CD4-positive, CD25-positive, alpha-beta regulatory T cell (primary cell): ENCODE measurements at regions not wholly inside any gene's neighbourhood (a gene's known extent, or its start where the extent isn't known, plus 50 kb on each side); places are given as distances from the start of the nearest gene placed in this dataset.

Experiments used
- ATAC-seq, 2 donors: fragments of 150-1000 bp; cut with Tn5 transposase; one replicate each; pipeline ENCODE4 v1.10.0; 2021; ENCODE audit warnings: low read depth in 2 of 2, moderate number of reproducible peaks in 2 of 2, moderate library complexity in 1 of 2
- DNase-seq, 3 donors: peaks; one replicate each; pipeline versions ENCODE4 v3.0.0 to v3.0.0-alpha.2; 2012 to 2022; ENCODE audit warnings: mixed read lengths in 1 of 3
- H3K27ac ChIP-seq: one replicate; pipeline ENCODE4 v1.7.0; 2013; ENCODE audit warnings: mild to moderate bottlenecking, low read length; ENCODE audit not compliant: insufficient read depth, poor library complexity, severe bottlenecking
- H3K27me3 ChIP-seq: one replicate; pipeline ENCODE4 v1.7.0; 2013; ENCODE audit warnings: low read length; ENCODE audit not compliant: control insufficient read depth, insufficient read depth
- H3K36me3 ChIP-seq: one replicate; pipeline ENCODE4 v1.7.0; 2013; ENCODE audit warnings: mild to moderate bottlenecking, low read length, moderate library complexity; ENCODE audit not compliant: control insufficient read depth, insufficient read depth
- H3K4me1 ChIP-seq: 2 replicates; pipeline ENCODE4 v1.7.0; 2013; ENCODE audit warnings: mild to moderate bottlenecking, low read length; ENCODE audit not compliant: insufficient read depth, control insufficient read depth, poor library complexity, severe bottlenecking
- H3K4me3 ChIP-seq: one replicate; pipeline ENCODE4 v1.7.0; 2013; ENCODE audit warnings: low read depth, mild to moderate bottlenecking, low read length, moderate library complexity
- H3K9me3 ChIP-seq, 2 experiments: 1 replicate in 1 of 2; 2 replicates in 1 of 2; pipeline ENCODE4 v1.7.0; 2013; ENCODE audit warnings: low read length in 2 of 2, mild to moderate bottlenecking in 1 of 2, moderate library complexity in 1 of 2; ENCODE audit not compliant: control insufficient read depth in 2 of 2
- H3K27ac Mint-ChIP-seq, 3 donors: one replicate each; pipeline ENCODE4 v1.8.0; 2020 to 2022; ENCODE audit warnings: mild to moderate bottlenecking in 3 of 3, mixed read lengths in 3 of 3, moderate library complexity in 2 of 3
- H3K27me3 Mint-ChIP-seq: one replicate; pipeline ENCODE4 v1.8.0; 2022; ENCODE audit warnings: mild to moderate bottlenecking, mixed read lengths
- H3K36me3 Mint-ChIP-seq: one replicate; pipeline ENCODE4 v1.8.0; 2020; ENCODE audit warnings: mixed read lengths
- H3K4me1 Mint-ChIP-seq, 4 donors: one replicate each; pipeline ENCODE4 v1.8.0; 2020 to 2022; ENCODE audit warnings: mixed read lengths in 4 of 4, mild to moderate bottlenecking in 1 of 4
- H3K4me3 Mint-ChIP-seq, 4 donors: one replicate each; pipeline ENCODE4 v1.8.0; 2020 to 2022; ENCODE audit warnings: mild to moderate bottlenecking in 4 of 4, mixed read lengths in 4 of 4, moderate library complexity in 3 of 4
- H3K9me3 Mint-ChIP-seq, 7 donors: one replicate each; pipeline ENCODE4 v1.8.0; 2020 to 2022; ENCODE audit warnings: mixed read lengths in 7 of 7, mild to moderate bottlenecking in 3 of 7, moderate library complexity in 2 of 7

DNA sequence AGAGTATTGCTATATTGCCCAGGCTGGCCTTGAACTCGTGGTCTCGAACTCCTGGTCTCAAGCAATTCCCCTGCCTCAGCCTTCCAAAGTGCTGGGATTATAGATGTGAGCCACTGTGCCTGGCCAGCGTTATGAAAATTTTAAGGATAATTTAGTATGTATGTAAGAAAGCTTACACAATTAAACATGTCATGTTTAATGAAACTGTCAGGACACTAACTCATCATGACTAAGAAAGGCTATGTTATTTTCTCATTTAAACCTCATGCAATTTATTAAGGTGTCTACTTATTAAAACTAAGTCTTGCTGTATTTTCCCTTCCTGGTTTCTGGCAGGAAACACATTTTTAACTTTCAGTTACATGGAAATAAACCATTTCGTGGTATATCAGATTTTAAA is 106.8 kb upstream of the ATP10A start:
- Mint-ChIP-seq H3K36me3 (no peaks in the 10 kb centered on the region), H3K27me3 (no peaks in the 10 kb centered on the region), H3K9me3 (peaks cover 0 to 8% (median 1%) of the 10 kb centered on the region in 7 donors)

DNA sequence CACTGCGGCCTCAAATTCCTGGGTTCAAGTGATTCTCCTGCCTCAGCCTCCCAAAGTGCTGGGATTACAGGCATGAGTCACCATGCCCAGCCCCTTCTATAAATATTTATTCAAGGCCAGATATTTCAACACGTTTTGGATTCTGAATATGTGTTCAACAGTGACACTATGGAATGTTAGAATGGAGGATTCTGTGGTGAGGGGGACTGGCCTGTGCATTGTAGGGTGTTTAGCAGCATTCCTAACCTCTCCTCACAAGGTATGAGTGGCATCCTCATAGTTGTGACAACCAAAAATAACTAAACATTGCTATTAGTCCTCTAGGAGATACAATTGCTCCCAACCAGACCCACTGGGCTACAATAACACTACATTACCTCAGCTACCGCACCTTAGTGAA is 104.0 kb upstream of the ATP10A start:
- H3K27ac ChIP-seq = no peak overlapping the region
- no peaks in the 10 kb centered on the region for H3K27me3 ChIP-seq
- no peak for ATAC-seq
- no peak for DNase-seq
- H3K4me1 Mint-ChIP-seq = no peaks in the 10 kb centered on the region
- no peak overlapping the region for H3K4me3 ChIP-seq
- H3K36me3 Mint-ChIP-seq = no peaks in the 10 kb centered on the region
- peaks cover 0 to 3% (median 0%) of the 10 kb centered on the region in 7 donors for H3K9me3 Mint-ChIP-seq
- no peaks in the 10 kb centered on the region for H3K4me1 ChIP-seq
- no peaks in the 10 kb centered on the region for H3K36me3 ChIP-seq
- H3K27me3 Mint-ChIP-seq = no peaks in the 10 kb centered on the region
- H3K4me3 Mint-ChIP-seq = no peak overlapping the region
- H3K9me3 ChIP-seq = no peaks in the 10 kb centered on the region
- H3K27ac Mint-ChIP-seq = no peak overlapping the region

More for the DNA sequence above, 106.8 kb upstream of the ATP10A start:
- ATAC-seq (no peak), DNase-seq (no peak)
- Histone ChIP-seq H3K27ac (no peak overlapping the region), H3K4me1 (no peaks in the 10 kb centered on the region), H3K4me3 (no peak overlapping the region), H3K36me3 (no peaks in the 10 kb centered on the region), H3K9me3 (no peaks in the 10 kb centered on the region), H3K27me3 (no peaks in the 10 kb centered on the region)
- no peak overlapping the region for H3K27ac Mint-ChIP-seq
- no peak overlapping the region for H3K4me3 Mint-ChIP-seq
- H3K4me1 Mint-ChIP-seq = no peaks in the 10 kb centered on the region

DNA sequence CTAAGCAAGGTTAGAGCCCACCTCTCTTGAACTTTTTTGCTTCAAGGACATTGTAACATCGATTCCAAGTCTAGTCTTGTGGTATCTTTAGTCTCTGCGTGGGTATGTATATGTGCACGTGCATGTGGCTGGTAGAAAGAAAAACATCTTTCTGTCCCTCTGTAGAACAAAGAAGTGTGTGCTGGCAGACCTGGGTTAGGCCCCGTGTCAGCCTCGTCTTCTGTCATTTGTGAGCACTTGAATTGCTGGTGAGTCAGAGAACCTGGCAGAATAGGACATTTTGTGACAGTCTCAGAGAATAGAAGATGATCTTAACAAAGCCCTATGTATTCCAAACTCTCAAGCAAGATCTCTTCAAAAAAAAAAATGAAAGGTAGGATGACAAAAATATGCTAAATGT is 102.2 kb upstream of the ATP10A start:
- Mint-ChIP-seq H3K27me3 (no peaks in the 10 kb centered on the region), H3K4me3 (no peak overlapping the region), H3K36me3 (no peaks in the 10 kb centered on the region), H3K27ac (no peak overlapping the region), H3K4me1 (no peaks in the 10 kb centered on the region), H3K9me3 (peaks cover 0 to 5% (median 0%) of the 10 kb centered on the region in 7 donors)
- Histone ChIP-seq H3K4me1 (no peaks in the 10 kb centered on the region), H3K4me3 (no peak overlapping the region), H3K9me3 (no peaks in the 10 kb centered on the region), H3K27me3 (no peaks in the 10 kb centered on the region), H3K36me3 (no peaks in the 10 kb centered on the region), H3K27ac (no peak overlapping the region)
- DNase-seq = no peak
- ATAC-seq = no peak

DNA sequence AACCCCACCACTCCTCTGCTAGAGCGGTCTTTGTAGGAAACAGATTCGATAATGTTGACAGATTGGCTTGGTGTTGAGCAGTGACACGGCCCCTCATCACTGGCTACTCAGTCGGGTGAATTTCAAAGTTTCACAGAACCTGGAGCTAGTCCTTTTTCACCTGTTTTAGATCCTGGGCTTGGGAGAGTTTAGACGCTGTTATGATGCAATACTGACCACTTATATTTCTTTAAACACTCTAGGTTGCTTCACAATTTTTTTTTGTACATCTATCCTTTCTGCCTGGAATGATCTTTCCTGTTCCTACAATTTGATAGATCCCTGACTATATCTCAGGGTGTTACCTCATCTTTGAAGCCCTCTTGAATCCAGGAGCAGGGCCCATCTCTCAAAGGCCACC is 97.1 kb upstream of the ATP10A start:
- Mint-ChIP-seq H3K27ac (no peak overlapping the region), H3K9me3 (peaks cover 0 to 10% (median 2%) of the 10 kb centered on the region in 7 donors)

DNA sequence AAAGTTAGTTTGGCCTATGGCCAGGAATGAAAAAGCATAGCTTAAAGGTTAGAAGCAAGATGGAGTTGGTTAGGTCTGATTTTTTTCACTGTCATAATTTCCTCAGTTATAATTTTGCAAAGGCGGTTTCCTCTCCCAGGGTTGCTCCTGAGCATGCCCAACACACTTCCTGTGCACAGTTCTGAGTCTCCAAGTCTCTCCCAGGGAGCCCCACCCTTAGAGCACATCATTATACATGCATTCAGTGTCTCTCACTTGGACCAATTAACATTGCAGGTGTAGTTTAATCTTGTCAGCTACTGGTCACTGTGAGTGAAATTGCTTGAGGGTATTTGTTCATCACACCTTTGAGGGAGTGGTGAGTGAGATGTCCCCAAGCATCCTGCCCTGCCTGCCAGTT is 96.0 kb upstream of the ATP10A start:
- Mint-ChIP-seq H3K4me3 (no peak overlapping the region), H3K9me3 (peaks cover 0 to 10% (median 2%) of the 10 kb centered on the region in 7 donors), H3K4me1 (no peaks in the 10 kb centered on the region), H3K27ac (no peak overlapping the region), H3K36me3 (no peaks in the 10 kb centered on the region), H3K27me3 (no peaks in the 10 kb centered on the region)
- H3K27ac ChIP-seq = no peak overlapping the region
- H3K36me3 ChIP-seq = no peaks in the 10 kb centered on the region
- H3K27me3 ChIP-seq = no peaks in the 10 kb centered on the region
- H3K4me1 ChIP-seq = no peaks in the 10 kb centered on the region
- ATAC-seq = no peak
- no peak overlapping the region for H3K4me3 ChIP-seq
- H3K9me3 ChIP-seq = peaks cover 0 to 2% of the 10 kb centered on the region in 2 experiments
- no peak for DNase-seq

More for the DNA sequence above, 97.1 kb upstream of the ATP10A start:
- Mint-ChIP-seq H3K27me3 (no peaks in the 10 kb centered on the region), H3K36me3 (no peaks in the 10 kb centered on the region), H3K4me3 (no peak overlapping the region), H3K4me1 (no peaks in the 10 kb centered on the region)
- H3K4me3 ChIP-seq = no peak overlapping the region
- no peaks in the 10 kb centered on the region for H3K27me3 ChIP-seq
- no peaks in the 10 kb centered on the region for H3K4me1 ChIP-seq
- no peaks in the 10 kb centered on the region for H3K9me3 ChIP-seq
- no peak for DNase-seq
- no peak for ATAC-seq
- H3K36me3 ChIP-seq = no peaks in the 10 kb centered on the region
- no peak overlapping the region for H3K27ac ChIP-seq

DNA sequence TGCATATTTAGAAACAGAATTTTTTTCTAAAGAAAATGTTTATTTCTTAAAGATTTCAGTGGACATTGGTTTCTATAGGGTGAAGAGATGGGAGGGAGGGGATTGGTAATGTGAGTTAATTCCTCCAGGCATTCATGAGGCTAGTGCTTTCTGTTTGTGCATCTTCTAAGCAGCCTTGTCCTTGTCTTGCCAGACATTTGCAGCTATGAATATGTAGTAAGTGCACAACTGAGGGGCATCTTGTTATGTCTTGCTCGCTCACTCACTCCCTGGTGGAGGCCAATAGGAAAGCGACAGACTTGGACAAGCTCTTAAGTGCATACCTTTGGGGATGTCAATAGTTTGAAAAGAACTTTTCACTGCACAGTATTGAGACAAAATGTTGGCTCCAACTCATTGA is 92.5 kb upstream of the ATP10A start:
- no peaks in the 10 kb centered on the region for H3K36me3 ChIP-seq
- Mint-ChIP-seq H3K9me3 (peaks cover 0 to 14% (median 7%) of the 10 kb centered on the region in 7 donors), H3K4me1 (no peaks in the 10 kb centered on the region), H3K27ac (no peak overlapping the region), H3K4me3 (no peak overlapping the region), H3K36me3 (no peaks in the 10 kb centered on the region), H3K27me3 (no peaks in the 10 kb centered on the region)
- H3K4me1 ChIP-seq = no peaks in the 10 kb centered on the region
- no peaks in the 10 kb centered on the region for H3K27me3 ChIP-seq
- DNase-seq = no peak
- H3K9me3 ChIP-seq = peaks cover 0 to 2% of the 10 kb centered on the region in 2 experiments
- ATAC-seq = no peak
- H3K4me3 ChIP-seq = no peak overlapping the region
- no peak overlapping the region for H3K27ac ChIP-seq

DNA sequence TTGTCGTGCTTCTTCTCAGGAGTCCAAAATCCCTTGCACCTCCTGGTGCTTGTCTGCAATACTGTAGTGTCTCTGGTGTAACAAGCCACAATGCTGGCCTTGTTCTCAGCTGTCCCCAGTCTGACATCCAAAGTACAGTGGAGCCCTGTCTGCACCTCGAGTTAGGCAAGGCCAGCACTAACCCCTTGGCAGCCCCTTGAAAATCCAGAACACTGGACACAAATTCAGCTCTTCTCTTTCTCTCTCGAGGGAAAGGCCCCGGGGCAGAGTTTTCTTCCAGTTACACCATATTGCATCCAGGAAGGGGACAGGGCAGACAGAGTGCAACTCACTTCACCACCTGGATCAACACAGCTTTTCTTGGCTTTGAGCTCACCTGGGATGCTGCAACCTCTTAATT is 91.3 kb upstream of the ATP10A start:
- Histone ChIP-seq H3K27me3 (no peaks in the 10 kb centered on the region), H3K4me3 (no peak overlapping the region), H3K27ac (no peak overlapping the region), H3K4me1 (no peaks in the 10 kb centered on the region), H3K9me3 (peaks cover 0 to 2% of the 10 kb centered on the region in 2 experiments), H3K36me3 (no peaks in the 10 kb centered on the region)
- H3K27ac Mint-ChIP-seq = no peak overlapping the region
- H3K4me1 Mint-ChIP-seq = no peaks in the 10 kb centered on the region
- H3K9me3 Mint-ChIP-seq = peaks cover 0 to 14% (median 7%) of the 10 kb centered on the region in 7 donors
- DNase-seq (no peak), ATAC-seq (no peak)
- H3K27me3 Mint-ChIP-seq = no peaks in the 10 kb centered on the region
- H3K36me3 Mint-ChIP-seq = no peaks in the 10 kb centered on the region
- H3K4me3 Mint-ChIP-seq = no peak overlapping the region

DNA sequence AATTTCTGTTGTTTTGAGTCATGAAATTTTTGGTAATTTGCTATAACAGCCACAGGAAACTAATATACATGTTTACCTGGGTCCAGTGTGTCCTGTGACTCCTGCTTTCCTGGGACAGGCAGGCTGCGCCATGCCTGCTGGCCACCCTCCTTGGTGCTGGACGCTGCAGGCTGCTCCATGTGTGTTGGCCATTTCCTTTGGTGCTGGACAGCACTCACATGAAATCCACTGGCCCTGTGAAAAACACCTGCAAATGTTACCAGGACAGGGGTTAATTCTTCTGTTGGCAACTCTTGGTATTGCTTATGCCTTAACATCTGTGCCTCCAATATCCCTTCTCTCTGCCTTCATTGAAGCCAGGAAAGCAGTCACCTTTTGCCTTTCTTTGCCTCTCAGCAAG is 86.9 kb upstream of the ATP10A start:
- Mint-ChIP-seq H3K36me3 (no peaks in the 10 kb centered on the region), H3K9me3 (peaks cover 0 to 13% (median 5%) of the 10 kb centered on the region in 7 donors), H3K27me3 (no peaks in the 10 kb centered on the region), H3K4me1 (peaks cover 0 to 2% (median 0%) of the 10 kb centered on the region in 4 donors), H3K27ac (no peak overlapping the region), H3K4me3 (no peak overlapping the region)
- H3K9me3 ChIP-seq = peaks cover 0 to 2% of the 10 kb centered on the region in 2 experiments
- H3K4me3 ChIP-seq = no peak overlapping the region
- no peak for ATAC-seq
- H3K36me3 ChIP-seq = no peaks in the 10 kb centered on the region
- H3K27me3 ChIP-seq = no peaks in the 10 kb centered on the region
- no peak for DNase-seq
- H3K4me1 ChIP-seq = no peaks in the 10 kb centered on the region
- H3K27ac ChIP-seq = no peak overlapping the region
